NT2/D1 (cell line): ENCODE measurements at regions not wholly inside any gene's neighbourhood (a gene's known extent, or its start where the extent isn't known, plus 50 kb on each side); places are given as distances from the start of the nearest gene placed in this dataset.

Experiments used
- DNase-seq: peaks from one replicate; pipeline ENCODE4 v3.0.0-alpha.2; 2011; ENCODE audit warnings: low read depth, low spot score
- H3K27me3 ChIP-seq: 2 replicates; pipeline ENCODE4 v1.6.0; 2011; ENCODE audit warnings: mild to moderate bottlenecking; ENCODE audit not compliant: insufficient read length, insufficient read depth
- H3K36me3 ChIP-seq: 2 replicates; pipeline ENCODE4 v1.6.1; 2011; ENCODE audit warnings: mild to moderate bottlenecking, low read length, mixed read lengths; ENCODE audit not compliant: insufficient read depth, insufficient read length
- H3K4me1 ChIP-seq: 2 replicates; pipeline ENCODE4 v1.5.1; 2011; ENCODE audit not compliant: insufficient read depth, insufficient read length
- H3K4me3 ChIP-seq: 2 replicates; pipeline ENCODE4 v1.5.1; 2011; ENCODE audit warnings: low read depth; ENCODE audit not compliant: insufficient read length
- H3K9ac ChIP-seq: 2 replicates; pipeline ENCODE4 v1.6.0; 2011; ENCODE audit warnings: low read depth; ENCODE audit not compliant: insufficient read length
- H3K9me3 ChIP-seq: 2 replicates; pipeline ENCODE4 v1.5.1; 2011; ENCODE audit warnings: mild to moderate bottlenecking, low read length; ENCODE audit not compliant: insufficient read depth
- SUZ12 ChIP-seq: IDR thresholded peaks from 2 replicates; pipeline ENCODE4 v1.6.1; 2011; ENCODE audit not compliant: insufficient read length, insufficient read depth; ENCODE audit errors: extremely low read depth
- YY1 ChIP-seq: IDR thresholded peaks from 2 replicates; pipeline ENCODE4 v1.6.1; 2011; ENCODE audit not compliant: insufficient read length, insufficient read depth
- ZNF274 ChIP-seq: IDR thresholded peaks from 2 replicates; pipeline ENCODE4 v1.6.1; 2011; ENCODE audit warnings: mild to moderate bottlenecking, low read depth, low read length

DNA sequence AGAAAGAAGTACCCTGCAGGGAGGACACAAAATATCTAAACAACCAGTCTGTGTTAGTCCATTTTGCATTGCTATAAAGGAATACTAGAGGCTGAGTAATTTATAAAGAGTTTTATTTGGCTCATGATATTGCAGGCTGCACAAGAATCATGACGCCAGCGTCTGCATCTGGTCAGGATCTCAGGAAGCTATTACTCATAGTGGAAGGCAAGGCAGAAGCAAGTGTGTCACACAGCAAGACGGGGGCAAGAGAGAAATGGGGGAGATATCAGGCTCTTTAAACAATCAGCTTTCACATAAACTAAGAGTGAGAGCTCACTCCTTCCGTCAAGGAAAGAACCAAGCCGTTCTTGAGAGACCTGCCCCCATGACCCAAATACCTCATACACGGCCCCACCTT is 614.8 kb downstream of the ZIC1 start:
- H3K9me3 ChIP-seq, result no peaks in the 10 kb centered on the region
- no peaks in the 10 kb centered on the region for H3K27me3 ChIP-seq
- H3K4me1 ChIP-seq, result no peaks in the 10 kb centered on the region
- no peak for TF ChIP-seq YY1
- TF ChIP-seq ZNF274, result no peak
- no peak for TF ChIP-seq SUZ12
- no peak overlapping the region for H3K4me3 ChIP-seq
- no peaks in the 10 kb centered on the region for H3K36me3 ChIP-seq
- DNase-seq, result no peak
- H3K9ac ChIP-seq, result no peak overlapping the region

DNA sequence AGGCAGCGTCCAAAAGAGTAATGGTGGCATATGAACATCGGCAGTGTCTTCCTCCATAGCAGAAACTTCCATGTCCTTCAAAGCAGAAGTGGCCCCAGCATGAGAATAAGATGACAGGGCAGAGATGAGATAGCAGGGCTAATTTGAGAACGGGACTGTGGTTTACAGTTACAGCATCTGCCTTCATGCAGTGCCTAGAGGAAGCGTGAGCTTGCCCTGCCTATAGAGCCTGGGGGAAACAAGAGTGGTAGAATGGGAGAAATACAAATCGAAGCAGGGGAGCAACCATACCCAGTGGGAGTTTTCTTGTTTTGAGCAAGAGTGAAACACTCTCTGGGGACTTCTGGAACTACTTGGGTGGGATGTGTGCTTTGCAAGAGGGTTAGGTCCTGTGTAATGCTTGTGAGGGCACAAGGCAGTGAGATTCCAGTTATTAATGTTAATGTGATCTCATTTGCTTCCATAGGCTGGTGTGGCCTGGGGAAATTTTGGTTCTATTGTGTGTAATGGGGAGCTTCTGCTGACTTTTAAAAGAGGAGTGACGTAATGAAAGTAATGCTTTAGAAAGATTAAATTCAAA is 616.9 kb downstream of the ZIC1 start:
- H3K36me3 ChIP-seq, result no peaks in the 10 kb centered on the region
- TF ChIP-seq SUZ12 (no peak), ZNF274 (no peak), YY1 (no peak)

DNA sequence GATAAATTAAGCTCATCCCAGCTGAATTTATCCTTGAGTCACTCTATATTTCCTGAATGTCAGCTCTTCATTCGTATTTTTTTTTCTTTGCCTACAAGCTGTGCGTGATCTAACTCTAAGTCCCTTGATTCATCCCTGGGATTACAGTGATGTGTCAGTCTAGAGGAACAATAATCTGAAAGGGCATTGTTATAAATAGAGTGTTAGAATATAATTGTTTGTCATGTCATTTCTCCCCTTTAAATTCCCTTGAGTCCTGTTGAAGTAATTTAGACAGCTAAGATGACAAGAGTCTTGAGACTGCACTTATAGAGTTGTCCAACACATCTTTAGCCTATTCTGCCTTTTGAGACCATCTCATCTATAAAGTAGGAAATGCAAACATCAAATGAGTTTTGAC is 621.8 kb downstream of the ZIC1 start:
- Histone ChIP-seq H3K27me3 (no peaks in the 10 kb centered on the region), H3K9me3 (no peaks in the 10 kb centered on the region), H3K36me3 (no peaks in the 10 kb centered on the region), H3K9ac (no peak overlapping the region), H3K4me1 (no peaks in the 10 kb centered on the region), H3K4me3 (no peak overlapping the region)
- TF ChIP-seq SUZ12 (no peak), ZNF274 (no peak), YY1 (no peak)
- DNase-seq, result no peak

More for the DNA sequence above, 616.9 kb downstream of the ZIC1 start:
- Histone ChIP-seq H3K27me3 (no peaks in the 10 kb centered on the region), H3K9ac (no peak overlapping the region), H3K4me1 (no peaks in the 10 kb centered on the region), H3K9me3 (no peaks in the 10 kb centered on the region), H3K4me3 (no peak overlapping the region)
- DNase-seq, result no peak

DNA sequence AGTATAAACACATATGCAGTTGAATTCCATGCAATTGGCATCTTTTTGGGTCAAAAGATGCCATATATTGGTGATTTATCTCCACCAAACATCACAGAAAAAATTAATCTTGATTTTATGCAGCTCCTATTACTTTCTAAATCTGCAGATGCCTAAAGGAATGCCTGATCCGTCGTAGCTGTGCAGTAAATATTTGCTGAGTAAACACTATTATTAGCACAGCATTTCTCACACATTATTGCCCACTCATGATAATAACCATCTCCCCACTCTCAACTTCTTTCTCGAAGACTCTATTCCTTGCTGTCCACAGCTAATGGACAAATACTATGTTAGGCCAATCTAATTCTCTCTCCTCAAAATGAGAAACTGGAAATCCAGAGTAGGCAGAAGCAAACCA is 625.2 kb downstream of the ZIC1 start:
- no peaks in the 10 kb centered on the region for H3K36me3 ChIP-seq
- DNase-seq, result no peak
- no peak overlapping the region for H3K9ac ChIP-seq
- no peak overlapping the region for H3K4me3 ChIP-seq
- H3K27me3 ChIP-seq, result no peaks in the 10 kb centered on the region
- no peaks in the 10 kb centered on the region for H3K9me3 ChIP-seq
- no peak for TF ChIP-seq ZNF274
- no peak for TF ChIP-seq SUZ12
- no peak for TF ChIP-seq YY1
- H3K4me1 ChIP-seq, result no peaks in the 10 kb centered on the region

DNA sequence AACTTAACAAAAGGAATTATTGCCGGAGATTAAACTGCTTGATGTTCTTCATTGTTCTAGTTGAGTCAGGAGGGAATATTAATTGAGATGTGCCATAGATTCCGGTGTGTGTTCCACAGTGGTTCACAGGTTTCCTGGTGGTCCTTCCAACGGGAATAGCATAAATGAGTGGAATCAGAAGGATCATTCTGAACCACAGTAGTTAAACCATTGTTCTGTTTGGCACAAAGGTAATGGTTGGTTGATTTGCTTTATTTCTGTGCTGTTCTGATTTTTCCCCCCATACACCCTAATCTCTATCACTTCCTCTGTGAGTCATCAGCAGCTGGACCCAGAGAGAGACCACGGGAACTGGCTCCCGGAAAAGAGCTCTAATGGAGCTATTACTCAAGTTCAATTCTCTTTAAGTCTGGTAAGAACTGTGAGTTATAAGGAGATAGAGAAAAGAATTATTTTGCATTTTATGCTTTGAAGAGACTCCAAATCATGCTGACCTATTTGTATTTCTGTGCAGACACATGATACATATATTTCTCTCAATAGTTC is 627.2 kb downstream of the ZIC1 start:
- no peaks in the 10 kb centered on the region for H3K36me3 ChIP-seq
- no peak overlapping the region for H3K4me3 ChIP-seq
- TF ChIP-seq ZNF274 (no peak), SUZ12 (no peak), YY1 (no peak)
- no peak for DNase-seq
- H3K27me3 ChIP-seq, result no peaks in the 10 kb centered on the region
- H3K4me1 ChIP-seq, result no peaks in the 10 kb centered on the region
- H3K9ac ChIP-seq, result no peak overlapping the region
- no peaks in the 10 kb centered on the region for H3K9me3 ChIP-seq

DNA sequence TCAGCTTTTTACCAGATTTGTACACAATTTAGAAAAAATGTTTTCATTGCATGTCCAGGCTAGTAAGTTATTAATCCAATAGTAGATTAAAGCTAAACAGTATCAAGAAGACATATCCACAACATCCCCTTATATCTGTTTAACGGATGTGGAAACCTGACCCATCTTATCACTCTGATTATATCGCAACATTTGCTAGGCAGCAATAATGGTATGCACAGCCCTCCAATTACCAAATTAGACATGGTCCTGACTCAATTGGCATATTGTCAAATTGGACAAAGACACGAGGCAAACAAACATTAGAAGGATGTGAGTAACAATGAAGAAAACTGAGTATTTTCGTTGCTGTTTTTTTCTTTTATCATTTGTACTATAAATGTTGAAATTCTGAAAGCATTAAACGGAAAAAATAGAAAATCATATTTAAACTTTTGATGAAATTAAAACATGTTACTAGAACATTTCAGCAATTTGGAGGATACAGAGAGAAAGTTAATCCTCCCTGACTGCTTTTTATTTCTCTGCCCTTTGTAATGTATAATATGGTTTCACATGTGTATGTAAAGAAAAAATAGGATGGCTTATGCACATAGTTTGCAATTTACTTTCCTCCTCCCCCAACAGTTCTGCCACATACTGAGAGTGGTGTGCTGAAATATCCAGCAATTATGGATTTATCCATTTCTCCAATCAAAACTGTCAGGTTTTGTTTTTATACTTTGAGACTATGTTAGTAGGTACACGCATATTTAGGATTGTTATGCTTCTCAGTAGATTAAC is 633.7 kb downstream of the ZIC1 start:
- DNase-seq, result no peak
- Histone ChIP-seq H3K4me1 (no peaks in the 10 kb centered on the region), H3K36me3 (no peaks in the 10 kb centered on the region), H3K9ac (no peak overlapping the region), H3K9me3 (no peaks in the 10 kb centered on the region), H3K27me3 (no peaks in the 10 kb centered on the region), H3K4me3 (no peak overlapping the region)
- no peak for TF ChIP-seq ZNF274
- TF ChIP-seq SUZ12, result no peak
- TF ChIP-seq YY1, result no peak

DNA sequence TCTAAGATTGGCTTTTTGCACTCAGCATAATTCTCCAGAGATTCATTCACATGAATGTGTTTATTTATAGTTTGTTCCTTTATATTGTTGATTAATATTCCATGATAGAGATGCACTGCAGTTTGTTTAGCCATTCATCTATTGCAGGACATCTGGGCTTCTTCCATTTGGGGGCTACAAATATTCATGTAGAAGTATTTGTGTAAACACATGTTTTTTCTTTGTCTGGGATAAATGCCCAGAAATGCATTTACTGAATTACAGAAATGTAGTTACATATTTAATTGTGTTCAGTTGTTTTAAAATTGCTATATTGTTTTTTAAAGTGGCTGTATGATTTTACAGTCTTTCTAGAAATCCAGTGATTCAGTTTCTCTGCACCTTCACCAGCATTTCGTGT is 635.0 kb downstream of the ZIC1 start:
- H3K4me3 ChIP-seq, result no peak overlapping the region
- no peak for TF ChIP-seq SUZ12
- no peak for TF ChIP-seq ZNF274
- no peak for TF ChIP-seq YY1
- no peak overlapping the region for H3K9ac ChIP-seq
- no peaks in the 10 kb centered on the region for H3K27me3 ChIP-seq
- H3K9me3 ChIP-seq, result 0 out of 2 replicates have a peak, but pooled peaks cover under 1% of the 10 kb centered on the region
- no peaks in the 10 kb centered on the region for H3K36me3 ChIP-seq
- no peaks in the 10 kb centered on the region for H3K4me1 ChIP-seq
- DNase-seq, result no peak
